Activated CD8-positive, alpha-beta T cell treated with anti-CD3 and anti-CD28 coated beads, Interleukin-2, amount 10 ng/mL, durations not matched to agents 7 days and 5 days (primary cell): ENCODE measurements at regions not wholly inside any gene's neighbourhood (a gene's known extent, or its start where the extent isn't known, plus 50 kb on each side); places are given as distances from the start of the nearest gene placed in this dataset.
A peak's percentile ranks its signal among the peaks of the same experiment; 100 is the strongest.

Source experiments
- ATAC-seq: fragments of 150-1000 bp; cut with Tn5 transposase; one replicate; pipeline ENCODE4 v1.10.0; 2021; ENCODE audit warnings: moderate library complexity
- CTCF ChIA-PET: fragments of 350-600 bp; sonication (Branson Sonifier 250); formaldehyde crosslinking; loops from one replicate; lab custom pipeline; 2021; ENCODE audit warnings: antibody characterized with exemption; lab: Charles Lee
- POLR2A ChIA-PET: fragments of 350-600 bp; sonication (Branson Sonifier 250); formaldehyde crosslinking; loops from one replicate; lab custom pipeline; 2021; ENCODE audit warnings: antibody characterized with exemption; lab: Charles Lee
- DNase-seq: peaks from one replicate; pipeline ENCODE4 v3.0.0-alpha.2; 2020
- H3K27ac Mint-ChIP-seq: one replicate; pipeline ENCODE4 v1.8.0; 2021; ENCODE audit warnings: mild to moderate bottlenecking, mixed read lengths
- H3K27me3 Mint-ChIP-seq: one replicate; pipeline ENCODE4 v1.8.0; 2021; ENCODE audit warnings: low read depth, mixed read lengths
- H3K36me3 Mint-ChIP-seq: one replicate; pipeline ENCODE4 v1.8.0; 2021; ENCODE audit warnings: low read depth, mixed read lengths
- H3K4me1 Mint-ChIP-seq: one replicate; pipeline ENCODE4 v1.8.0; 2021; ENCODE audit warnings: low read depth, mixed read lengths
- H3K4me3 Mint-ChIP-seq: one replicate; pipeline ENCODE4 v1.8.0; 2021; ENCODE audit warnings: mild to moderate bottlenecking, mixed read lengths
- H3K9me3 Mint-ChIP-seq: one replicate; pipeline ENCODE4 v1.8.0; 2022; ENCODE audit warnings: mixed read lengths; ENCODE audit not compliant: insufficient read depth

DNA sequence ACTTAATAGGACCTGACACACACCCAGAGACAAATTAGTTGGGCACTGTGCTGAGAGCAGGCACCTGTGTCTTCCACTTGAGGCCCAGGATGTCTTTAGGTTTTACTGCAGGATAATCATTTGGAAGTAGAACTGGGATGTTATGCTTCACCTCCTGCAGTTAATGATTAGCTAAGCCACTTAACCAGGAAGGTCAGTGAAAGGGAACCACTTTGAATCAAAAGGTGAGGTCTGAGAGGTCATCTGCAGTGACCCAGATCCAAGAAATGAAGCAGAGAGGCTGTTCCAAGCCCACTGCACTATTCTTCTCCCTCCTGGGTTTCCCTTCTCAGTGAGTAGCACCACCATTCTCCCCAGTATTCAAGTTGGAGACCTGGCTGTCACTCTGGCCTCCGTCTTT is 110.5 kb downstream of the SNX18 start:
- ChIA-PET CTCF (interaction anchor here (1.0 kb wide), 1 partner anchor 17 kb away, joined by 3 read pairs; no protein-coding TSS in a partner anchor), POLR2A (no interaction called here)
- Mint-ChIP-seq H3K4me3 (no peak overlapping the region), H3K27me3 (peaks cover 6% of the 10 kb centered on the region), H3K36me3 (peaks cover 13% of the 10 kb centered on the region), H3K27ac (no peak overlapping the region), H3K4me1 (peaks cover 3% of the 10 kb centered on the region), H3K9me3 (no peaks in the 10 kb centered on the region)
- no peak for DNase-seq
- no peak for ATAC-seq

DNA sequence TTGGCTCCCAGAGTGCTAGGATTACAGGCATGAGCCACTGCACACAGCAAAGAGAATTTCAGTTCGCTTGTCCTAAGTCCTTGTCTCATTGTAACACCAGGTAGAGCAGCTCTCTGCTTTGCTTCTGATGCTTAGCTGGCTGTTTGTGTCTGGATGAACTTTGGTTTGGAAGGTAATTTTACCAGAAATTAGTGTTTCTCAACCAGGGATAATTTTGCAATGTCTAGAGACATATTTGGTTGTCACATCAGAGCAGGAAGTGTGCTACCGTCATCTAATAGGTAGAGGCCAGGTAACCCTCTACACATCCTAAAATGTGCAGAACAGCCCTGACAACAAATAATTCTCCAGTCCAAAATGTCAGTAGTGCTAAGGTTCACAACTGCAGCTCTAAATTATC is 108.8 kb downstream of the SNX18 start:
- CTCF ChIA-PET: no interaction called here
- POLR2A ChIA-PET: no interaction called here
- no peak for ATAC-seq
- H3K9me3 Mint-ChIP-seq: no peaks in the 10 kb centered on the region
- peaks cover 13% of the 10 kb centered on the region for H3K36me3 Mint-ChIP-seq
- no peak overlapping the region for H3K4me3 Mint-ChIP-seq
- H3K27me3 Mint-ChIP-seq: peaks cover 7% of the 10 kb centered on the region
- peaks cover 3% of the 10 kb centered on the region for H3K4me1 Mint-ChIP-seq
- no peak for DNase-seq
- no peak overlapping the region for H3K27ac Mint-ChIP-seq

DNA sequence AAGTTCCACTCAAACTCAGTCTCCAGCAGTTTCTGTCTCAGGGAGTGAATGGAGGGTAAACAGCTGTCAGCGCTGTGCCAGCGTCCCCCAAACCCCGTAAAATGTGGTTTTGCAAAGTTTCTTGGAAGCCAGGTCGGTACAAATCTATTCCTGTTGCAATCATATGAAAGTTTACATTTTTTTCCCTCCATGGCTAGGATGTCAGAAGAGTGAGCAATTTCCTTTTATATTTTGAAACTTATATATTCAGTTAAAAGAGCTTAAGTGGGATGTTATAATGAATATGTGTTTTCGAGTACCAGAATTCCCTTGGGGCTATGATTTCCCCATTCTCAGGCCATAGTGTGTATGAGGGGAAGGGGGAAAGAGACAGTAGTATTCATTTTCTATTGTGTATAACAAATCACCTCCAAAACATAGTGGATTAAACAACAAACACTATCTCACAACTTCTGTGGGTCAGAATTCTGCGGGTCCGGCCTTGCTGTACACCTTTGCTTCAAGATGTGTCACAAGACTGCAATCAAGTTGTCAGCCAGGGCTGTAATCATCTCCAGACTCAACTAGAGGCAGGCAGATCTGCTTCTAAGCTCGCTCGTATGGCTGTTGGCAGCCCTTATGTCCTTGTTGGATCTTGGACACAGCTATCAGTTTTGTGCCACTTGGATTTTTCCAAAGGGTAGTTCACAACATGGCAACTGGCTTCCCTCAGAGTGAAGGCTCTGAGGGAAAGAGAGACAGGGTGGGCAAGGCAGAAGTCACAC is 107.4 kb downstream of the SNX18 start:
- ChIA-PET POLR2A (no interaction called here), CTCF (no interaction called here)

DNA sequence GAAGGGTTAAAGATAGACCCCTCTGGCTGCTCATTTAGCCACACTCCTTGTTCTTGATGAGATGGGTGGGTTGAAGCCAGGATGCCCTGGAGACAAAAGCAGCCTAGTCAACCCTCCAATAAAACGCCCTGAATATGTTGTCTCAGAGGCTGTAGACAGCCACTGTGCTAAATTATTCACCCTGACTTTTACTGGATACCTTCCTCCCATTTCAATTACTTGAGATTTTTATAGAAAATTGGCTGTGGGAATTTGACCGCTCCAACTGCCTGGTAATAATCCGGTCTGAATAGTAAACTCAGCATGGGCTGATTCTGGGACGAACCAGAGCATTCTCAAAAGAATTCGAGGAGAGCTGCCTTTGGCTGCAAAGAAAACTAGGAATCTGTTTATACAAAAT is 104.2 kb downstream of the SNX18 start:
- peaks cover 4% of the 10 kb centered on the region for H3K27me3 Mint-ChIP-seq
- ATAC-seq (no peak), DNase-seq (no peak)
- H3K4me1 Mint-ChIP-seq: peaks cover 22% of the 10 kb centered on the region
- ChIA-PET POLR2A (no interaction called here), CTCF (no interaction called here)
- H3K4me3 Mint-ChIP-seq: no peak overlapping the region
- no peaks in the 10 kb centered on the region for H3K9me3 Mint-ChIP-seq
- H3K27ac Mint-ChIP-seq: no peak overlapping the region
- no peaks in the 10 kb centered on the region for H3K36me3 Mint-ChIP-seq

More for the DNA sequence above, 107.4 kb downstream of the SNX18 start:
- H3K27ac Mint-ChIP-seq: no peak overlapping the region
- H3K9me3 Mint-ChIP-seq: no peaks in the 10 kb centered on the region
- no peak overlapping the region for H3K4me3 Mint-ChIP-seq
- ATAC-seq: no peak
- DNase-seq: no peak
- peaks cover 5% of the 10 kb centered on the region for H3K27me3 Mint-ChIP-seq
- peaks cover 10% of the 10 kb centered on the region for H3K36me3 Mint-ChIP-seq
- H3K4me1 Mint-ChIP-seq: peaks cover 14% of the 10 kb centered on the region

DNA sequence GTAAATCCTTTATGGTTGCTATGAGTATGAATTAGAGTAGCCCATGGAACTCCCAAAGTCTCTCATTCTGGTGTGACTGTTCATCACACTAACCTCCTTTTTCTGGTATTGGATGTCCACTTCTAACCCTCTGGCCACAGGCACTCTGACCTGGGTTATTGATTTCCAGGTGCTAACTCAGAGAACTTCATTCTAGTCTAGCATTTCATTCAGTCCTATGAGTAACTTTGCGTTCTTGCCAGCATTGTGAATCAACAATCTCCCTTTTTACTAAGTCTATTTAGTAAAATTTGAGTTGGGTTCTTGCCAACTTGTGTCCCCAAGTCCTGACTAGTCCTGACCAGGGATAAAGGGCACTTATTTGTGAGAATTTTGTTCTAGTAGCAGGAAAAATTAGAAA is 103.5 kb downstream of the SNX18 start:
- Mint-ChIP-seq H3K27ac (no peak overlapping the region), H3K4me1 (peaks cover 23% of the 10 kb centered on the region), H3K4me3 (no peak overlapping the region), H3K36me3 (no peaks in the 10 kb centered on the region), H3K9me3 (no peaks in the 10 kb centered on the region), H3K27me3 (peaks cover 4% of the 10 kb centered on the region)
- ChIA-PET POLR2A (no interaction called here), CTCF (interaction anchor here (1.5 kb wide), 1 partner anchor 17 kb away, joined by 3 read pairs; no protein-coding TSS in a partner anchor)
- DNase-seq (no peak), ATAC-seq (no peak)

DNA sequence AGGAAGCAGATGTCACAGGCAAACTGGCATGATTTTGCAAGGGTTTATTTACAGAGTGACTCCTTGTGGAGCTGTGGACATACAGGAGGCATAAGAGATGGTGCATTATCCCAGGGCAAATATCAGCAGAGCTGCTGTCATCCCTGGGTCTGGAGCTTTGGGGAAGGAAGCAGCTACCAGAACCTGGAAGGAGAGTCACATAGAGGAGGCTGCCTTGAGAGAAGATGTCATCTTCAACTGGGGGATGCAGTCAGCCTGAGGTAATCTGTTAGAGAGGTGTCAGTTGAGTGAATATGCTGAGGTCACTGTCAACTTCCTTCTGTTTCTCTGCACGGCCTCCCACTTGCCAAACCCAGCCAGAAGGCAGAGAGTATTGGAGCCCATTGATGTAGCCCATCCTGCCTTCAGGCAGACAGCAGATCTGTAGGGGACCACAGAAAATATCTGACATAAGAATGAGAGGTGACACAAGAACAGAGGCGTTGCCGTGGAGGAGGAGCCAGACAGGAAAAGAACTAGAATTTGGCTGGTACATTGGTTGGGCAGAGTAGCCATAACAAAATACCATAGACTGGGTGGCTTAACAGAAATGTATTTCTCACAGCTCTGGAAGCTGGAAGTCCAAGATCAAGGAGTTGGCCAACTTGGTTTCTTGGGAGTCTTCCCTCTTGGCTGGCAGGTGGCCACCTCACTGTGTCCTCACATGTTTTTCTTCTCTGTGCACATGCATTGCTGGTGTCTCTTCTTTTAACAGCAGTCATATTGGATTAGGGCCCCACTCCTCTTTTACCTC is 102.8 kb downstream of the SNX18 start:
- POLR2A ChIA-PET: interaction anchor here (0.7 kb wide), 1 partner anchor 17 kb away, joined by 3 read pairs; no protein-coding TSS in a partner anchor
- CTCF ChIA-PET: interaction anchor here (0.8 to 1.5 kb wide), 8 partner anchors 10 to 231 kb away, joined by 3 to 4 read pairs (median 3); partner anchors contain the start of gene SNX18

DNA sequence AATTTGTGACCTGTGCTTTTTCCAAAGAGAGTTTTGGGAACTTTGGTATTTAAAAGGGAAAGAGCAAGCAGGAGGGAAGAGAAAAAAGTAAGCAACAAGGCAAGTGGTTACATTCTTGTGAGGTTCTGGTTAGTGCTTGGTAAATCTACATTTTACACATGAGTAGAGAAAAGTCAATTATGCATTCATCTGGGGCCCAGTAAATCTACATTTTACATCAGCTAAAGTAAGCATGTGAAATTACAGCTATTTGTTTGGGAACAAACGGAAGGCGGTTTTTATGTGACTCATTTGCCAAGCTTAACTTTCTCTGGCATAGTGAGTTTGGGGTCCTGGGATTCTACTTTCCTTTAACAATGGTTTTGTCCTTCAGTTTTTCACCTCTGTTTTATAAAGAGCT is 102.2 kb downstream of the SNX18 start:
- H3K27me3 Mint-ChIP-seq: peaks cover 4% of the 10 kb centered on the region
- H3K4me1 Mint-ChIP-seq: peaks cover 22% of the 10 kb centered on the region
- no peaks in the 10 kb centered on the region for H3K9me3 Mint-ChIP-seq
- ChIA-PET CTCF (interaction anchor here (0.8 to 1.5 kb wide), 8 partner anchors 9 to 232 kb away, joined by 3 to 4 read pairs (median 3); partner anchors contain the start of gene SNX18), POLR2A (interaction anchor here (0.7 kb wide), 1 partner anchor 18 kb away, joined by 3 read pairs; no protein-coding TSS in a partner anchor)
- no peak for ATAC-seq
- DNase-seq: no peak
- peaks cover 5% of the 10 kb centered on the region for H3K36me3 Mint-ChIP-seq
- H3K27ac Mint-ChIP-seq: peak overlapping the region; percentile 51
- no peak overlapping the region for H3K4me3 Mint-ChIP-seq

More for the DNA sequence above, 102.8 kb downstream of the SNX18 start:
- Mint-ChIP-seq H3K27ac (peak overlapping the region; percentile 51), H3K4me3 (no peak overlapping the region), H3K9me3 (no peaks in the 10 kb centered on the region), H3K4me1 (peaks cover 23% of the 10 kb centered on the region), H3K27me3 (peaks cover 4% of the 10 kb centered on the region), H3K36me3 (peaks cover 2% of the 10 kb centered on the region)
- ATAC-seq: no peak
- no peak for DNase-seq

DNA sequence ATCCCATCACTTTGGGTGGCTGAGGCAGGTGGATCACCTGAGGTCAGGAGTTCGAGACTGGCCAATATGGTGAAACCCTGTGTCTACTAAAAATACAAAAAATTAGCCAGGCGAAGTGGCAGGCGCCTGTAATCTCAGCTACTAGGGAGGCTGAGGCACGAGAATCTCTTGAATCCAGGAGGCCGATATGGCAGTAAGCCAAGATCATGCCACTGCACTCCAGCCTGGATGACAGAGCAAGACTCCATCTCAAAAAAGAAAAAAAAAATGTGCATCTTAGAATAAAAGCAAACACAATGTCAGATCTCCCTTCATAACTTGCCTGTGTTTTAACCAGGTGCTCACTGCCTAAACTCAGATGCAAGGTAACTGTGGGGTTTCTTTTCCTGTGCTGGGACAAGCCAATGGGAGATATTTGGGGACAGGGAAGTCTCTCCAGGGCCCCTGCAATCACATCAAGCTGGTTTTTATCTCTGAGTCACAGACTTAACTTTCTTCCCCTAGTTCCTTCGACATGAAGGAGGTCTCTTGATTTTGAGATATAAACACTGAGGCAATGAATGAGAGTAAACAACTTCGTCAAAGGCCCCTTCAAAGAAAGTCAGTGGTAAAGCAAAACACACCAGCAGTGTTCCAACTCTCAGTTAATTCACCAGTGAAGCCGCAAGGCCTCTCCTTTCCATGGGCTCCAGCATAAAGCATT is 99.1 kb downstream of the SNX18 start:
- ChIA-PET POLR2A (no interaction called here), CTCF (no interaction called here)
- no peak overlapping the region for H3K4me3 Mint-ChIP-seq
- no peak overlapping the region for H3K27ac Mint-ChIP-seq
- peaks cover 11% of the 10 kb centered on the region for H3K36me3 Mint-ChIP-seq
- peaks cover 24% of the 10 kb centered on the region for H3K4me1 Mint-ChIP-seq
- ATAC-seq (no peak), DNase-seq (no peak)
- H3K27me3 Mint-ChIP-seq: no peaks in the 10 kb centered on the region
- no peaks in the 10 kb centered on the region for H3K9me3 Mint-ChIP-seq

DNA sequence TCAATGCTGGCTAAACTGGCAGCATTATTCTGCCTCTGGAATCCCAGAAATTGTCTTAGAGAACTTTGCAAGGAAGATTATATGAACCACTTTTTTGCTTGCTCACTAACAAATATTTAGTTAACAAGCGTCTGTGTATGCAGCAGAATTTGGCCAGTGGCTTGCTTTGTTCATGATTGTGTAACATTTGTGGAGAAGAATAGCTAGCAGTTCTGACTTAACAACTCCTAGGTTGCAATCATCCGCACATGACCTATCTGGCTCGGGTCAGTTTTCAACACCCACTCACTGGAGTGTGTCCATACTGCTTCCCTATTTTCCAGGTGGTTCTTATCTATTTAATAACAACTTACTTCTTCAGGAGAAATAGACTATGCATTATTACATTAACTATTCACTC is 98.5 kb downstream of the SNX18 start:
- Mint-ChIP-seq H3K27me3 (no peaks in the 10 kb centered on the region), H3K4me3 (no peak overlapping the region), H3K4me1 (peaks cover 30% of the 10 kb centered on the region), H3K27ac (no peak overlapping the region), H3K9me3 (no peaks in the 10 kb centered on the region), H3K36me3 (peaks cover 17% of the 10 kb centered on the region)
- no peak for ATAC-seq
- no peak for DNase-seq
- ChIA-PET POLR2A (no interaction called here), CTCF (no interaction called here)

DNA sequence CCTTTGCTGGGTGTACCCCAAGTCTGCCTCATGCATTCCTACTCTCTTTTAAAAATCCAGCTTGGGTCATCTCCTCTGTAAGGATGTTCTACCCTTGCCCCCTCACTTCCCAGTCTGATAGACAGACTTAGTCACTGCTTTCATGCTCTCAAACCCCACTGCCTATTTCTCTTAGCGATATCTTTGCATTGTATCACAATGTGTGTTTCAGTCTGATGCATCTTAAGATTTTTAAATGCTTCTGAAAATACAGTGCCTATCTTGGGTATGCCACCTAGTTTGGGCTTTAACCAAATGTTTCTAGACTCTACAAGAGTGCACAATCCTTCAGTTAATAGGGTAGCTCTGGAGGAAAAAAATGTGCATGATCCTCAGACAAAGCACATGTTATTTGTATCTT is 97.8 kb downstream of the SNX18 start:
- no peaks in the 10 kb centered on the region for H3K9me3 Mint-ChIP-seq
- no peak for DNase-seq
- CTCF ChIA-PET: no interaction called here
- POLR2A ChIA-PET: no interaction called here
- ATAC-seq: no peak
- no peaks in the 10 kb centered on the region for H3K27me3 Mint-ChIP-seq
- peaks cover 30% of the 10 kb centered on the region for H3K4me1 Mint-ChIP-seq
- no peak overlapping the region for H3K4me3 Mint-ChIP-seq
- H3K27ac Mint-ChIP-seq: no peak overlapping the region
- peaks cover 18% of the 10 kb centered on the region for H3K36me3 Mint-ChIP-seq

DNA sequence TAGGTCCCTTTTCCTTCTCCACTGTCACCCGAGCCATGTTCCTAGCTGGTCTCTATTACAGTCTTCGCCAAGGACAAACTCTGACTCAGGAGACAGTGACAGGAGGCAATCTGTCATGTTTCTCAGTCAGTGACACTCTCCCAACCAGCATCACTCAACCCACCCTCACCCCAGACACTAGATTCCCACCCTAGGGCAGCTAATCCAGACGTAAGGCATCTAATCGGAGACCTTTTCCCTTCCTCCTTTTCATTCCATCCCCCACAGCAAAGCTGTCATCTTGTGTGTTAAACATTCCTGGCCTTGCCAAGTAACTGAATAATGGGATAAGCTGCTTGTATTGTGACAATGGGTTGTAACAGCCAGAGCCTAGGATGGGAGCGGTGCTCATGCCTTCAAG is 95.2 kb downstream of the SNX18 start:
- ATAC-seq (no peak), DNase-seq (no peak)
- ChIA-PET POLR2A (no interaction called here), CTCF (no interaction called here)
- Mint-ChIP-seq H3K36me3 (peaks cover 33% of the 10 kb centered on the region), H3K4me3 (no peak overlapping the region), H3K4me1 (peaks cover 33% of the 10 kb centered on the region), H3K27ac (no peak overlapping the region), H3K9me3 (peaks cover 5% of the 10 kb centered on the region), H3K27me3 (no peaks in the 10 kb centered on the region)
